GM23338 (cell line): ENCODE measurements at regions not wholly inside any gene's neighbourhood (a gene's known extent, or its start where the extent isn't known, plus 50 kb on each side); places are given as distances from the start of the nearest gene placed in this dataset.

ENCODE experiments used
- ATAC-seq: fragments of 200-7000 bp; cut with Tn5 transposase; 3 replicates; pipeline ENCODE4 v1.9.1; 2020
- DNase-seq: peaks from one replicate; pipeline ENCODE4 v3.0.0-alpha.2; 2015; ENCODE audit warnings: low spot score
- H2AFZ ChIP-seq: fragments of 200-600 bp; sonication (generic); 2 replicates; pipeline ENCODE4 v1.8.0; 2016; ENCODE audit warnings: antibody characterized with exemption, mild to moderate bottlenecking, moderate library complexity
- H3F3A ChIP-seq: fragments of 200-600 bp; sonication (generic); replicated peaks from 2 replicates; pipeline ENCODE4 v1.8.0; 2017; ENCODE audit warnings: antibody characterized with exemption, mixed run types, low read depth
- H3K27ac ChIP-seq: fragments of 200-600 bp; sonication (generic); 2 replicates; pipeline ENCODE4 v1.6.1; 2016; ENCODE audit warnings: low read depth
- H3K27me3 ChIP-seq: fragments of 200-600 bp; sonication (generic); 2 replicates; pipeline ENCODE4 v1.8.0; 2016; ENCODE audit warnings: mild to moderate bottlenecking, mixed run types, moderate library complexity; ENCODE audit not compliant: insufficient read depth
- H3K36me3 ChIP-seq: fragments of 200-600 bp; sonication (generic); 2 replicates; pipeline ENCODE4 v1.8.0; 2016; ENCODE audit warnings: mild to moderate bottlenecking; ENCODE audit not compliant: insufficient read depth
- H3K4me1 ChIP-seq: fragments of 200-600 bp; sonication (generic); 2 replicates; pipeline ENCODE4 v1.8.0; 2016; ENCODE audit warnings: mild to moderate bottlenecking, moderate library complexity; ENCODE audit not compliant: insufficient read depth
- H3K4me2 ChIP-seq: fragments of 200-600 bp; sonication (generic); 2 replicates; pipeline ENCODE4 v1.7.1; 2017; ENCODE audit warnings: mixed run types
- H3K4me3 ChIP-seq: fragments of 200-600 bp; sonication (generic); 2 replicates; pipeline ENCODE4 v1.6.1; 2016; ENCODE audit warnings: mixed run types
- H3K79me2 ChIP-seq: fragments of 200-600 bp; sonication (generic); replicated peaks from 2 replicates; pipeline ENCODE4 v1.8.0; 2017; ENCODE audit warnings: mild to moderate bottlenecking; ENCODE audit not compliant: insufficient read depth
- H3K9me2 ChIP-seq: fragments of 200-600 bp; sonication (generic); 2 replicates; pipeline ENCODE4 v1.8.0; 2017; ENCODE audit not compliant: insufficient read depth
- H4K20me1 ChIP-seq: fragments of 200-600 bp; sonication (generic); replicated peaks from 2 replicates; pipeline ENCODE4 v1.8.0; 2017; ENCODE audit warnings: mild to moderate bottlenecking; ENCODE audit not compliant: insufficient read depth
- H3K27ac Mint-ChIP-seq: 2 replicates; pipeline ENCODE4 v1.8.0; 2020; ENCODE audit warnings: inconsistent platforms, mild to moderate bottlenecking, moderate library complexity, mixed read lengths
- H3K27me3 Mint-ChIP-seq: 3 replicates; pipeline ENCODE4 v1.8.0; 2022; ENCODE audit warnings: low read depth, mild to moderate bottlenecking, moderate library complexity, mixed read lengths, inconsistent platforms; ENCODE audit not compliant: insufficient read depth, poor library complexity
- H3K36me3 Mint-ChIP-seq: 3 replicates; pipeline ENCODE4 v1.8.0; 2021; ENCODE audit warnings: low read depth, mild to moderate bottlenecking, inconsistent platforms, moderate library complexity, mixed read lengths
- H3K4me1 Mint-ChIP-seq: 3 replicates; pipeline ENCODE4 v1.8.0; 2020; ENCODE audit warnings: mild to moderate bottlenecking, inconsistent platforms, mixed read lengths
- H3K4me3 Mint-ChIP-seq: 3 replicates; pipeline ENCODE4 v1.8.0; 2021; ENCODE audit warnings: moderate library complexity, mild to moderate bottlenecking, inconsistent platforms, mixed read lengths
- H3K9me3 Mint-ChIP-seq: 3 replicates; pipeline ENCODE4 v1.8.0; 2020; ENCODE audit warnings: moderate library complexity, mild to moderate bottlenecking, inconsistent platforms, mixed read lengths
- CREB1 ChIP-seq: fragments of 250-450 bp; sonication (Bioruptor Pico); IDR thresholded peaks from 2 replicates; pipeline ENCODE4 v1.5.0; 2020; ENCODE audit warnings: low read depth, mild to moderate bottlenecking, moderate library complexity
- ETS1 ChIP-seq: IDR thresholded peaks from 2 replicates; pipeline ENCODE4 v1.6.1; 2016; ENCODE audit warnings: antibody characterized with exemption
- EZH2phosphoT487 ChIP-seq: fragments of 200-600 bp; sonication (generic); IDR thresholded peaks from one replicate; pipeline ENCODE4 v1.8.1; 2018; ENCODE audit warnings: antibody characterized with exemption; ENCODE audit not compliant: unreplicated experiment
- JUNB ChIP-seq: IDR thresholded peaks from one replicate; pipeline ENCODE4 v1.6.1; 2016; ENCODE audit warnings: antibody characterized with exemption; ENCODE audit not compliant: unreplicated experiment
- NANOG ChIP-seq: IDR thresholded peaks from 2 replicates; pipeline ENCODE4 v1.6.1; 2016; ENCODE audit warnings: antibody characterized with exemption, borderline replicate concordance
- POLR2AphosphoS5 ChIP-seq: IDR thresholded peaks from 2 replicates; pipeline ENCODE4 v1.6.1; 2016; ENCODE audit warnings: antibody characterized with exemption, low read depth
- STAT1 ChIP-seq: IDR thresholded peaks from one replicate; pipeline ENCODE4 v1.6.1; 2016; ENCODE audit warnings: antibody characterized with exemption; ENCODE audit not compliant: unreplicated experiment
- ZNF114 ChIP-seq: fragments of 250-450 bp; sonication (Bioruptor Pico); IDR thresholded peaks from 2 replicates; pipeline ENCODE4 v1.5.0; 2020; ENCODE audit warnings: mild to moderate bottlenecking, moderate library complexity
- ZNF462 ChIP-seq: fragments of 250-450 bp; sonication (Bioruptor Pico); IDR thresholded peaks from 2 replicates; pipeline ENCODE4 v1.5.0; 2020; ENCODE audit warnings: mild to moderate bottlenecking, moderate library complexity
- TF ChIP-seq, protein P1 (sequence below), 2 experiments: fragments of 200-600 bp in 1 of 2; sonication (generic) in 1 of 2; conservative IDR thresholded peaks; 2 replicates each; pipeline versions ENCODE4 v1.5.1 to v1.6.1; 2016 to 2017; ENCODE audit warnings: antibody characterized with exemption in 2 of 2, low read depth in 2 of 2, mild to moderate bottlenecking in 2 of 2, moderate library complexity in 1 of 2

GRCh38 chr17:33847900-33848299 lies 407.2 kb upstream of the CCL2 start:
- Mint-ChIP-seq H3K36me3 (no peaks in the 10 kb centered on the region), H3K27ac (no peak overlapping the region), H3K4me1 (peaks cover 9% of the 10 kb centered on the region), H3K4me3 (no peak overlapping the region), H3K9me3 (no peaks in the 10 kb centered on the region), H3K27me3 (peaks cover 5% of the 10 kb centered on the region)
- Histone ChIP-seq H3K27me3 (no peaks in the 10 kb centered on the region), H2AFZ (no peak overlapping the region), H3K4me1 (no peaks in the 10 kb centered on the region), H3K27ac (no peak overlapping the region), H3K4me3 (no peak overlapping the region), H3K4me2 (no peak overlapping the region), H3K79me2 (no peaks in the 10 kb centered on the region), H3F3A (no peaks in the 10 kb centered on the region), H3K9me2 (no peaks in the 10 kb centered on the region; the same call in 1 of the 2 replicates), H4K20me1 (no peaks in the 10 kb centered on the region), H3K36me3 (no peaks in the 10 kb centered on the region)
- TF ChIP-seq EZH2phosphoT487 (no peak), CREB1 (CRISPR knock-in tag) (no peak), NANOG (no peak), JUNB (no peak)
- no peak for ATAC-seq
- DNase-seq, result no peak

DNA sequence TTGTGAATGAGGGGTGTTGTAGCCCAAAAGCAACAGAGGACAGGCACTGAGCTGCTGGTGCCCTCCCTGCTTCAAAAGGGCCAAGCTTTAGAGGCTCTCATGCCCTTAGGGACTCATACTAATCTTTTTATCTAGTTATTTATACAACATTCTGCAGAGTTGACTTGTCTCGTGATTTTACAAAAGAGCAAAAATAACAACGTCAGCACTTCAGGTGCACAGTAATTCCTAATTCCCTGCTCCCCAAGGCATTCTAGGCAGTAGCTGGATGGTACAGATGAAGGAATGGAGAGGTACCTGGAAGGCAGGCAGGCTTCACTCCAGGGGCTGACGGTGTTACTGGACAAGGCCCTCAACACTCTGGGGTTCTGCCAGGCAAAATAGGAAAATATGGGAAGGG lies 406.7 kb upstream of the CCL2 start:
- H3K27me3 Mint-ChIP-seq, result peaks cover 5% of the 10 kb centered on the region
- H3K4me3 Mint-ChIP-seq, result no peak overlapping the region
- H3K4me3 ChIP-seq, result no peak overlapping the region
- H3K27me3 ChIP-seq, result no peaks in the 10 kb centered on the region
- no peaks in the 10 kb centered on the region for H3K79me2 ChIP-seq
- H3K36me3 ChIP-seq, result no peaks in the 10 kb centered on the region
- ATAC-seq (no peak), DNase-seq (no peak)
- no peak overlapping the region for H3K27ac ChIP-seq
- H3K4me1 Mint-ChIP-seq, result peaks cover 9% of the 10 kb centered on the region
- H3K4me1 ChIP-seq, result no peaks in the 10 kb centered on the region
- no peak overlapping the region for H3K27ac Mint-ChIP-seq
- no peak overlapping the region for H2AFZ ChIP-seq
- peaks cover 3% of the 10 kb centered on the region; the same call in 1 of the 2 replicates for H3K9me2 ChIP-seq
- H3K36me3 Mint-ChIP-seq, result no peaks in the 10 kb centered on the region
- no peaks in the 10 kb centered on the region for H3K9me3 Mint-ChIP-seq
- no peak overlapping the region for H3K4me2 ChIP-seq
- no peaks in the 10 kb centered on the region for H3F3A ChIP-seq
- H4K20me1 ChIP-seq, result no peaks in the 10 kb centered on the region
- TF ChIP-seq JUNB (no peak), ETS1 (no peak), STAT1 (no peak), CREB1 (CRISPR knock-in tag) (no peak), POLR2AphosphoS5 (no peak), ZNF114 (CRISPR knock-in tag) (no peak), ZNF462 (no peak)
- TF ChIP-seq, protein P1, sequence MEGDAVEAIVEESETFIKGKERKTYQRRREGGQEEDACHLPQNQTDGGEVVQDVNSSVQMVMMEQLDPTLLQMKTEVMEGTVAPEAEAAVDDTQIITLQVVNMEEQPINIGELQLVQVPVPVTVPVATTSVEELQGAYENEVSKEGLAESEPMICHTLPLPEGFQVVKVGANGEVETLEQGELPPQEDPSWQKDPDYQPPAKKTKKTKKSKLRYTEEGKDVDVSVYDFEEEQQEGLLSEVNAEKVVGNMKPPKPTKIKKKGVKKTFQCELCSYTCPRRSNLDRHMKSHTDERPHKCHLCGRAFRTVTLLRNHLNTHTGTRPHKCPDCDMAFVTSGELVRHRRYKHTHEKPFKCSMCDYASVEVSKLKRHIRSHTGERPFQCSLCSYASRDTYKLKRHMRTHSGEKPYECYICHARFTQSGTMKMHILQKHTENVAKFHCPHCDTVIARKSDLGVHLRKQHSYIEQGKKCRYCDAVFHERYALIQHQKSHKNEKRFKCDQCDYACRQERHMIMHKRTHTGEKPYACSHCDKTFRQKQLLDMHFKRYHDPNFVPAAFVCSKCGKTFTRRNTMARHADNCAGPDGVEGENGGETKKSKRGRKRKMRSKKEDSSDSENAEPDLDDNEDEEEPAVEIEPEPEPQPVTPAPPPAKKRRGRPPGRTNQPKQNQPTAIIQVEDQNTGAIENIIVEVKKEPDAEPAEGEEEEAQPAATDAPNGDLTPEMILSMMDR (conservative IDR thresholded peaks at IDR 0.05; ENCODE audit: low read depth in 2 of 2), result no peak
